ENCODE measurements at regions not wholly inside any gene's neighbourhood (a gene's known extent, or its start where the extent isn't known, plus 50 kb on each side); places are given as distances from the start of the nearest gene placed in this dataset.

- Mint-ChIP-seq H3K4me3 (no peak overlapping the region), H3K27me3 (ENCODE audit: low read depth) (peaks cover 21% of the 10 kb centered on the region), H3K9me3 (no peaks in the 10 kb centered on the region), H3K36me3 (ENCODE audit: insufficient read depth in 1 of 3, low read depth in 3 of 3) (no peaks in the 10 kb centered on the region), H3K4me1 (no peaks in the 10 kb centered on the region), H3K27ac (no peak overlapping the region)
- H3K4me1 ChIP-seq (ENCODE audit: insufficient read depth, low read length), result no peaks in the 10 kb centered on the region
- H3K79me1 ChIP-seq (ENCODE audit: insufficient read depth, low read depth, low read length, poor library complexity, severe bottlenecking), result no peaks in the 10 kb centered on the region
- H3K23me2 ChIP-seq (ENCODE audit: insufficient read length, low read depth, low read length, poor library complexity, severe bottlenecking), result no peaks in the 10 kb centered on the region
- no peak overlapping the region for H2BK15ac ChIP-seq (ENCODE audit: low read depth, low read length)
- H3K18ac ChIP-seq (ENCODE audit: insufficient read length, low read depth, low read length), result no peak overlapping the region
- no peak overlapping the region for H3K14ac ChIP-seq (ENCODE audit: insufficient read depth, low read length)
- no CpG with 5 or more reads among the region's 2 CpGs for WGBS (ENCODE audit: extremely low coverage, insufficient read length, low lambda C conversion rate)
- H2BK5ac ChIP-seq (ENCODE audit: insufficient read length, low read length), result no peak overlapping the region
- no peak overlapping the region for H2BK12ac ChIP-seq (ENCODE audit: insufficient read length, low read depth, low read length)
- H2AFZ ChIP-seq (ENCODE audit: low read length), result no peak overlapping the region
- no peak for TF ChIP-seq CTCF (conservative IDR thresholded peaks at IDR 0.05)
- no peak overlapping the region for H2AK5ac ChIP-seq (ENCODE audit: insufficient read length, low read length)
- no peak overlapping the region for H3K27ac ChIP-seq (ENCODE audit: insufficient read length, low read depth, low read length)
- no peaks in the 10 kb centered on the region for H3K9me3 ChIP-seq (ENCODE audit: control insufficient read depth, low read depth, low read length)
- H3K27me3 ChIP-seq (ENCODE audit: insufficient read depth, low read length), result no peaks in the 10 kb centered on the region
- no peaks in the 10 kb centered on the region for H3K79me2 ChIP-seq (ENCODE audit: insufficient read depth, low read length)
- H3K9ac ChIP-seq (ENCODE audit: extremely low read depth, insufficient read length, low read length), result no peak overlapping the region
- no peak overlapping the region for H3T11ph ChIP-seq (ENCODE audit: low read length)
- H4K8ac ChIP-seq (replicated peaks; ENCODE audit: insufficient read length, low read depth, low read length), result no peak overlapping the region
- H3K23ac ChIP-seq (ENCODE audit: insufficient read length, low read depth, low read length), result no peak overlapping the region
- H4K5ac ChIP-seq (ENCODE audit: insufficient read length, low read depth, low read length), result no peak overlapping the region
- no peak overlapping the region for H2BK20ac ChIP-seq (ENCODE audit: low read depth, low read length, poor library complexity, severe bottlenecking)
- no peak for DNase-seq
- no peak overlapping the region for H3K56ac ChIP-seq (ENCODE audit: insufficient read length, low read depth, low read length)
- no peak overlapping the region for H4K91ac ChIP-seq (ENCODE audit: insufficient read length, low read depth, low read length)
- no peak overlapping the region for H2BK120ac ChIP-seq (ENCODE audit: low read depth, low read length, poor library complexity, severe bottlenecking)
- H3K4me2 ChIP-seq (ENCODE audit: insufficient read depth, insufficient read length, low read length), result no peak overlapping the region
- no peak overlapping the region for H3K4ac ChIP-seq (ENCODE audit: low read depth, low read length)
- no peaks in the 10 kb centered on the region for H4K20me1 ChIP-seq (ENCODE audit: control insufficient read depth, insufficient read depth, insufficient read length)
These were observed 49.9 kb upstream of the TTLL7 start for GRCh38 chr1:84048820-84049219.

All from H9 (cell line).